ENCODE measurements at regions not wholly inside any gene's neighbourhood (a gene's known extent, or its start where the extent isn't known, plus 50 kb on each side); places are given as distances from the start of the nearest gene placed in this dataset.

GRCh38 chr3:144241404-144241803, 269.8 kb downstream of the DIPK2A start:
- Histone ChIP-seq H3K27ac (ENCODE audit: low read depth, low read length, poor library complexity, severe bottlenecking) (no peak overlapping the region), H3K36me3 (ENCODE audit: insufficient read depth, low read length, poor library complexity, severe bottlenecking) (no peaks in the 10 kb centered on the region), H3K9me3 (ENCODE audit: low read depth, low read length, poor library complexity, severe bottlenecking) (no peaks in the 10 kb centered on the region), H3K27me3 (replicated peaks; ENCODE audit: insufficient read depth, low read depth, low read length, poor library complexity) (no peaks in the 10 kb centered on the region), H3K4me3 (ENCODE audit: low read depth, low read length, poor library complexity, severe bottlenecking) (no peak overlapping the region), H3K4me1 (ENCODE audit: insufficient read depth, low read length, poor library complexity, severe bottlenecking) (no peaks in the 10 kb centered on the region)
- POLR2A ChIA-PET (ENCODE audit: low non-redundant PET): no interaction called here
- intact Hi-C loops (cut with micrococcal nuclease; ENCODE audit: unreplicated experiment): no loop called here
- no TSS peak for BruUV-seq (replicated peaks)
- no peak for DNase-seq (ENCODE audit: low spot score)
- CTCF ChIA-PET: no interaction called here
- TF ChIP-seq CTCF (conservative IDR thresholded peaks at IDR 0.05; ENCODE audit: low read depth, low read length) (no peak), EZH2 (IDR thresholded peaks at IDR 0.05; ENCODE audit: borderline replicate concordance, low read depth, low read length, poor library complexity, severe bottlenecking) (no peak)

- POLR2A ChIA-PET (ENCODE audit: low non-redundant PET): no interaction called here
- H3K4me3 ChIP-seq (ENCODE audit: low read depth, low read length, poor library complexity, severe bottlenecking): no peak overlapping the region
- H3K36me3 ChIP-seq (ENCODE audit: insufficient read depth, low read length, poor library complexity, severe bottlenecking): no peaks in the 10 kb centered on the region
- DNase-seq (ENCODE audit: low spot score): no peak
- CTCF ChIA-PET: no interaction called here
- intact Hi-C loops (cut with micrococcal nuclease; ENCODE audit: unreplicated experiment): no loop called here
- H3K27ac ChIP-seq (ENCODE audit: low read depth, low read length, poor library complexity, severe bottlenecking): no peak overlapping the region
- no peaks in the 10 kb centered on the region for H3K27me3 ChIP-seq (replicated peaks; ENCODE audit: insufficient read depth, low read depth, low read length, poor library complexity)
- H3K4me1 ChIP-seq (ENCODE audit: insufficient read depth, low read length, poor library complexity, severe bottlenecking): no peaks in the 10 kb centered on the region
- no TSS peak for BruUV-seq (replicated peaks)
- TF ChIP-seq EZH2 (IDR thresholded peaks at IDR 0.05; ENCODE audit: borderline replicate concordance, low read depth, low read length, poor library complexity, severe bottlenecking) (no peak), CTCF (conservative IDR thresholded peaks at IDR 0.05; ENCODE audit: low read depth, low read length) (no peak)
- no peaks in the 10 kb centered on the region for H3K9me3 ChIP-seq (ENCODE audit: low read depth, low read length, poor library complexity, severe bottlenecking)
Observed at GRCh38 chr3:144242747-144243146, 271.1 kb downstream of the DIPK2A start.

GRCh38 chr3:144244662-144245061, 273.0 kb downstream of the DIPK2A start:
- no peaks in the 10 kb centered on the region for H3K27me3 ChIP-seq (replicated peaks; ENCODE audit: insufficient read depth, low read depth, low read length, poor library complexity)
- TF ChIP-seq CTCF (conservative IDR thresholded peaks at IDR 0.05; ENCODE audit: low read depth, low read length) (0 out of 2 replicates have a peak, but pooled peaks have one; percentile 10), EZH2 (IDR thresholded peaks at IDR 0.05; ENCODE audit: borderline replicate concordance, low read depth, low read length, poor library complexity, severe bottlenecking) (no peak)
- intact Hi-C loops (cut with micrococcal nuclease; ENCODE audit: unreplicated experiment): no loop called here
- ChIA-PET CTCF (no interaction called here), POLR2A (ENCODE audit: low non-redundant PET) (no interaction called here)
- DNase-seq (ENCODE audit: low spot score): peak; percentile 21
- H3K4me1 ChIP-seq (ENCODE audit: insufficient read depth, low read length, poor library complexity, severe bottlenecking): no peaks in the 10 kb centered on the region
- no peaks in the 10 kb centered on the region for H3K9me3 ChIP-seq (ENCODE audit: low read depth, low read length, poor library complexity, severe bottlenecking)
- H3K27ac ChIP-seq (ENCODE audit: low read depth, low read length, poor library complexity, severe bottlenecking): no peak overlapping the region
- H3K4me3 ChIP-seq (ENCODE audit: low read depth, low read length, poor library complexity, severe bottlenecking): no peak overlapping the region
- no TSS peak for BruUV-seq (replicated peaks)
- H3K36me3 ChIP-seq (ENCODE audit: insufficient read depth, low read length, poor library complexity, severe bottlenecking): no peaks in the 10 kb centered on the region

All from A673 (cell line).